Cerebellar cortex (tissue), 1 donor: ENCODE measurements at regions not wholly inside any gene's neighbourhood (a gene's known extent, or its start where the extent isn't known, plus 50 kb on each side); places are given as distances from the start of the nearest gene placed in this dataset.

Experiments
- DNase-seq: peaks from one replicate; pipeline ENCODE4 v3.0.0-alpha.2; 2015; ENCODE audit warnings: low spot score

GRCh38 chr1:168964478-168964877 lies 142.0 kb upstream of the ATP1B1 start:
- no peak for DNase-seq

GRCh38 chr1:168966217-168966616 lies 140.3 kb upstream of the ATP1B1 start:
- no peak for DNase-seq

DNA sequence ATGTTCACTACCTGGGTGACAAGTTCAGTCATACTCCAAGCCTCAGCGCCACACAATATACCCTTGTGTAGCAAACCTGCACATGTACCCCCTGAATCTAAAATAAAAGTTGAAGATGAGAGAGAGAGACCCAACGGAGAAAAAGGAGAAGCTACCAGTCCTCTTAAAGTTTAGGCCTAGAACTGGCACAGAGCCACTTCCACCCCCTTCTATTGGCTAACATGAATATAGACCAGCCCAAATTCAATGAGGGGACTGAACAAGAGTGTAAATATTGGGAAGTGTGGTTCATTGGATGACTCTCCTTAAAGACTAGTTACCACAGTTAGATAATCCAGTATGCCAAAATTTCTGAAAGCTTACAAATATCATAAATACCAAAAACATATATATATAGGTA lies 139.9 kb upstream of the ATP1B1 start:
- DNase-seq = no peak

DNA sequence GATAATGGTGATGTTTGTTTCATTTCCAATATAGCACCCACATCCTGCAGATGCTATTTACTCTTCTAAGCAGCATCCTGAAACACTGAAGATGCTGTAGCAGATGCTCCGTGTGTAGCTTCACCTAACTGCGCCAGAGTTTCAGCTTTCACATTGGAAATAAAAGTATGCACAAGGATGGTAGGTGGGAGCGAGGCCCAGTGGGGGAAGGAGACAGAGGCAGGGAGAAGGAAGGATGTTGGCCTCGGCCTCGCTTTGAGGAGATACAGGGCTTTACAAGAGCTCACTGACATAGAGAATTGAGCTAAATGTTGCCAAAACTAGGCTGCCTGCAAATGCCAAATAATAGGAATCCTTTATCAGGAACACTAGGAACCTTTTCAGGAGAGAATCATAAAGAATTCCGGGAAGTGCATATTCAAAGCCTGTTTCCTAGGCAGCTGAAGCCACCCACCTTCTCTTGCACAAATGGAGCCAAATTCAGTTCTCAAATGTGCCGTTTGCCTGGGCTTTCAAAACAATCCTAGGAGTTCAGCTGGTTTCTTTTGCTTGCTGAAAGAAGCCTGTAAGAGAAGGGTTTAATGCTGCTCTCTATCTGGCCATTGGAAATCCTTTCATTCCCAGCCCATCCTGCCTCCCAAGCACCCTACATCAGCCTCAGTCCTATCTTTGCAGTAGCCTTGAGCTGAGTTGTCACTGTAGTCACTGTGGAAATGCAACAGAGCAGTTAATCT lies 135.4 kb upstream of the ATP1B1 start:
- DNase-seq = no peak

DNA sequence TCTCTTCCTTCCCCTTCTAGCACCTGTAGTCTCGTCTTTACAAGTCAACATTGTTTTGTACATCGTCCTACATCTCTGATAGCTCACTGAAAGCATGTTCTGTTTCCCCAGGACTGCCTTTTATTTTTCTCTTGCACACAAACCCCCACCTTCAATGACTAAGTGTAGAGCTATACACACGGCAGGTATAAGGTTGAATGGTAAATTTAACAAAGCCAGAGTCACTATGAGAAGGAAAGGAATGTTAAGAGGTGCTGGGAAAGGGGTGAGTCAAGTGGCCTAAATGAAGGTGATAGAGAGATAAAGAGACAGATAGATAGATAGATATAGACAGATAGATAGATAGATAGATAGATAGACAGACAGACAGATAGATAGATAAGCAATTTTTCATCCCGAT lies 134.3 kb upstream of the ATP1B1 start:
- DNase-seq = no peak

DNA sequence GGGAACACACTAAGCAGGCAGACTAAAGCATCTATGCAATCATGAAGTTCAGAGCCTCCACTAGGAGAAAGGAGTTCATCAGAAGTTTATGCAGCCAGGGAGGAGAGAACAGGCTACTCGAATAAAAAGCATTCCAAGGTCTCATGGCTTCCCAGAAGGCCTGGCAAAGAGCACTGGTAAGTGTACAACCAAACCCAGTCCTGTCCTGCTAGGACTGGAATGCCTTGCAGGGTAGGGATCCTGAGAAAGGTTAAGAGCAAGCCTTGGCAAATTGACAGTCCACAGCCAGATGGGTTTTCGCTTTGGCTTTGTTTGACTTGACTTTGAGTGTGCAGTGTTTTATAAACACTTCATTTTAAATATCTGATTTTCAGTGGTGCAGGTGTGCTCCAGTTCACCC lies 133.6 kb upstream of the ATP1B1 start:
- no peak for DNase-seq

DNA sequence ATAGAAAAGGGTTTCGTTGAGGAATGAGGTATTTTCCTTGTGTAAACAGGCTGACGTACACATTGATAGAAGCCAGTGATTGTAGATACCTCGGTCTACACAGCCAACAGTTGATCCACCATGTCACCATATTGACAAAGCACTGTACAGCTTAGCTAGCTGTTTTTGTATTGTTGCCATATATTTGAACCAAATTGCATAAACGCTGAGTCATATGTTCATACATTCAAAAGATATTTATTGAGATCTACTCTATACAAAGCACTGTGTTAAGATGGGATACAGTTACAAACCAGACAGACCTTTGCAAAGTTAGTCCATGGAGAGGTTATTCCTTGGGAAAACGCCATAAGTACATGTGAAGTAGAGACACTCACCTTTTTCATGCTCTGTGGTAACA lies 132.4 kb upstream of the ATP1B1 start:
- no peak for DNase-seq

DNA sequence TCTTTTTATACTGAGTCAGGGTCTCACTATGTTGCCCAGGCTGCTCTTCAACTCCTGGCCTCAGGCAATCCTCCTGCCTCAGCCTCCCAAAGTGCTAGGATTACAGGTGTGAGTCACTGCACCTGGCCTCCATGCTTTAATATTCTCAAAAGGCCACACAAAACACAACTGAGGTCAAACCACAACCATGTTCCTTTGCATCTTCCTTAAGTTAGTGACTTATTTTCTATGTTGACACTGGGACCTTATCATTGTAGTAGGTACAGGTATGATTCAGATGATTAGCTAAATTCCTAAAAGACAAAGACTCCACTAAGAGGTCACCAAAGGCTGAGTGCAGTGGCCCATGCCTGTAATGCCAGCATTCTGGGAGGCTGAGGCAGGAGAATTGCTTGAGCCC lies 131.9 kb upstream of the ATP1B1 start:
- DNase-seq = no peak

DNA sequence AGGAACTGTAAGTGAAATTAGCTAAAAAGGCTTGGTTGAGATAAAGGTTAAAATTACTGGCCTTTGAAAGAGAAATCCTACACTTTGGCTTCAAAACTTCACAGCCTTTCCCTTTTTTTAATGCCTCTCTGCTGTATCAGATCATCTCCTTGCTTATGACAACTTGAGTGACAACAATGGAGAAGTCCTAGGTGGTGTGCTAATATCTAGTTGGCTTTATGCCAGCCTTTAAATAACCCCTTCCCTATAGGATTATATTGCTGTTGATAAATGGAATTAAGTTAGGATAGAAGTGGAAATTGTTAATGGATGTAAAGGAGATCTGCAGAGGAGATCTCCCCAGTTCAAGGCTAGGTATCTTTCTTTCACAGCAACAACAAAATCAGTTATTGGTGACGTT lies 130.2 kb upstream of the ATP1B1 start:
- no peak for DNase-seq

GRCh38 chr1:168977618-168978017 lies 128.9 kb upstream of the ATP1B1 start:
- no peak for DNase-seq

DNA sequence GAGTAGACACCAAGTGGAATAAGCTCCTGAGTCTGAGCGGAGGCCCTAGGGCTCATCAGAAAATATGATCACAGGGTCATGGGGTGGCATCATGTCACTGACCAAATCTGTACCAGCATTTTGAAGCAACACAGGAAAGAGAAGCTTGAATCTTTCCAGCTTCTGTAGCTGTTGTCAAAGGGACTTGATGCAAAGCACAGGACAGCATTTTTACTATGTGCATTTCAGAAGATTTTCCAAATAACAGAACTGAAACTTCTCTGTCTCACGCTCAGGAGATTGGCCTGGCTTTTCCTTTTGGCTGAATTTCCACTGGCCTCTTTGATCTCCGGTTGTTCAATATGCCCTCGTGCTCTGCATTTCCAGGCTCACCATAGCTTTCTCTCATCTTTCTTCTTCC lies 127.2 kb upstream of the ATP1B1 start:
- DNase-seq = no peak

- DNase-seq = no peak
Observed at GRCh38 chr1:168980180-168980579, 126.3 kb upstream of the ATP1B1 start.

DNA sequence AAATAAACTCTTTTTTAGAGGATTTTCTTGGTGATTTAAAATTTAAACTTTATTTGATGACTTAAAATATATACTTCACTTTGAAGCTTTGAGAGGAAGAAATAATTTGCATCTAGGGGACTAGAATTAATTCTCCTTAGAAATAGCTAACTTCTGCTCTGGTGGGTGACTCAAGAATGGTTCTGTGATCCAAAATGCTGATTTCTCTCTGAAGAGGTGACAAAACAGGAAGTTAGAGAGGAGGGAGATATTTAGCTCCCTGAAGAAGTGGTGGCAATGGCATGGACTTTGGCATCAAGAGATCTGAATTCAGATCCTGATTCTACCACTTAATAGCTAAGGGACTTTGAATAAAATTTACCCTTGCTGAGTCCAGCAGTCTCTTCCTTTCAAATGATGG lies 125.8 kb upstream of the ATP1B1 start:
- DNase-seq = no peak

- no peak for DNase-seq
Observed at GRCh38 chr1:168982778-168983177, 123.7 kb upstream of the ATP1B1 start.

- DNase-seq = no peak
Observed at GRCh38 chr1:168987330-168987729, 119.2 kb upstream of the ATP1B1 start.

- no peak for DNase-seq
Observed at GRCh38 chr1:168987923-168988322, 118.6 kb upstream of the ATP1B1 start.

- no peak for DNase-seq
Observed at GRCh38 chr1:168989985-168990384, 116.5 kb upstream of the ATP1B1 start.

- DNase-seq = no peak
Observed at GRCh38 chr1:168991667-168992475, 114.6 kb upstream of the ATP1B1 start.

DNA sequence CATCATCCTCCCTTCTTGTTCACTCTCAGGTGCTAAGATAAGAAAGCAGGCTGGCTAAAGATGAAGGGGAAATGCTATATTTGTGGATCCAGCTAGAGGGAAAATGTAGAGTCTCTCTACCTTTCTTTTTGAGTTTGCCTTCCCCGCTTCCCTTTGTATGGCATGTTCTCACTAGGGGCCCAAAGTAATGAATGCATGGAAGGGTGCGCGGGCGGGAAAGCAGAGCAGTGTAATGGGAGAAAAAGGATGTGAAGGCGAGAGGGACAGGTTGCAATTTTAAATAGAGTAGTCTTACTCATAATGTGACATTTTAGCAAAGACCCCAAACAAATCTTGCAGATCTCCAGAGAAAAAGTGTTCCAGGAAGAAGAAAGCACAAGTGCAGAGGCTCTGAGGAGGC lies 105.1 kb upstream of the ATP1B1 start:
- no peak for DNase-seq

GRCh38 chr1:169003864-169004516 lies 102.5 kb upstream of the ATP1B1 start:
- no peak for DNase-seq

DNA sequence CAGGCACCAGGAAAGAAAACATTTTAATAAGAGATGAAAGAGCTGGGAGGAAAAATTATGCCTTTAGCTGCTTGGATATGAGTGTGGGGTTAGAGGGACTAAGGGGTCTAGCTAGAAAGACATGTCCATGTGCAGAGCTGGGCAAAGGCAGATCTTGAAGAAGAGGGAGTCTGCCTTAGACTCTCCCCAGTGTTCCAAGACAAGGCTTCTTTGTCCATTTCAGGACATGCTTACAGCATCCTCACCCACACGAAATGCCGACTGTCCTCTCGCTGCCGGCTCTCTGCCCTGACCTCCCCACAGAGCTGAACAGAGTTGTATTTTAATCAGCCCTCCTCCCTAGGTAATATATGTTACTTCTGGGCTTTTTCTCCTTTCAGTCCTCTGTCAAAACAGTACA lies 100.7 kb upstream of the ATP1B1 start:
- no peak for DNase-seq

DNA sequence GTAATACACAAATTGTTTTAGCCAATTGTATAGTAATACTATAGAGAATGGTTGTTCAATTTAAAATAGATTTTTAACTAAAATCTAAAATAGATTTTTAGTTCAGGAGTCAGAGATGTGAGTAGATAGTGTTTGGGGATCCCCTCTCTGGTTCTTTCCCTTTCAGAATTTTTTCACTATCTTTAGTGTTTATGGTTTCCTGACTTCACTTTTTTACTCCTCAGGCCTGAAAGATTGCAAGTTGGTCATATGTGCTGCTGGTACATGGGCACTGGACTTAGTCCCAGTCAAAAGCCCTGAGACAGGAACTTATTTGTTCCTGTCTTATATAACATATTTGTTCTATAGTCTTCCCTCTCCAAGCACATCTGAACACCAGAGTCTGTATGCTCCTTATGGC lies 96.8 kb upstream of the ATP1B1 start:
- no peak for DNase-seq

- DNase-seq = no peak
Observed at GRCh38 chr1:169012416-169012815, 94.1 kb upstream of the ATP1B1 start.
